ENCODE measurements at regions not wholly inside any gene's neighbourhood (a gene's known extent, or its start where the extent isn't known, plus 50 kb on each side); places are given as distances from the start of the nearest gene placed in this dataset.

- TF ChIP-seq CTCF (IDR thresholded peaks at IDR 0.05) (no peak), POLR2A (IDR thresholded peaks at IDR 0.05) (no peak)
Measured at GRCh38 chr20:30816182-30816645, 441.2 kb upstream of the DEFB115 start.
